Muscle layer of duodenum (tissue), 2 donors: ENCODE measurements at regions not wholly inside any gene's neighbourhood (a gene's known extent, or its start where the extent isn't known, plus 50 kb on each side); places are given as distances from the start of the nearest gene placed in this dataset.

Experiments used
- H3K27ac ChIP-seq: one replicate; pipeline ENCODE4 v1.7.0; 2013; ENCODE audit warnings: mild to moderate bottlenecking, low read length
- H3K27me3 ChIP-seq: one replicate; pipeline ENCODE4 v1.7.0; 2013; ENCODE audit warnings: low read depth, mild to moderate bottlenecking, control low read depth, low read length
- H3K36me3 ChIP-seq, 2 donors: one replicate each; pipeline ENCODE4 v1.7.0; 2013; ENCODE audit warnings: low read length in 2 of 2, control low read depth in 1 of 2, mild to moderate bottlenecking in 1 of 2; ENCODE audit not compliant: insufficient read depth in 2 of 2, control insufficient read depth in 1 of 2
- H3K4me1 ChIP-seq, 2 donors: one replicate each; pipeline ENCODE4 v1.7.0; 2013; ENCODE audit warnings: low read length in 2 of 2, mild to moderate bottlenecking in 2 of 2, control low read depth in 1 of 2, moderate library complexity in 1 of 2; ENCODE audit not compliant: insufficient read depth in 2 of 2, control insufficient read depth in 1 of 2
- H3K4me3 ChIP-seq, 2 donors: one replicate each; pipeline ENCODE4 v1.7.0; 2013; ENCODE audit warnings: low read length in 2 of 2, low read depth in 1 of 2, mild to moderate bottlenecking in 1 of 2
- H3K9me3 ChIP-seq, 2 donors: one replicate each; pipeline ENCODE4 v1.7.0; 2013; ENCODE audit warnings: low read length in 2 of 2, control low read depth in 1 of 2, mild to moderate bottlenecking in 1 of 2; ENCODE audit not compliant: control insufficient read depth in 1 of 2
- donor health status: healthy.

- H3K27me3 ChIP-seq, result no peaks in the 10 kb centered on the region
- H3K27ac ChIP-seq, result no peak overlapping the region
- H3K9me3 ChIP-seq, result no peaks in the 10 kb centered on the region
- peaks cover 0 to 5% of the 10 kb centered on the region in 2 donors for H3K4me1 ChIP-seq
- no peak overlapping the region for H3K4me3 ChIP-seq
- H3K36me3 ChIP-seq, result no peaks in the 10 kb centered on the region
These were observed 222.0 kb upstream of the RAB6C start for GRCh38 chr2:129757366-129757914.

- no peaks in the 10 kb centered on the region for H3K9me3 ChIP-seq
- H3K36me3 ChIP-seq, result no peaks in the 10 kb centered on the region
- peak overlapping the region; percentile 66 to 67 for H3K4me3 ChIP-seq
- H3K27ac ChIP-seq, result no peak overlapping the region
- H3K4me1 ChIP-seq, result peaks cover 0 to 5% of the 10 kb centered on the region in 2 donors
- no peaks in the 10 kb centered on the region for H3K27me3 ChIP-seq
These were observed 221.3 kb upstream of the RAB6C start for GRCh38 chr2:129757915-129758783.

- no peaks in the 10 kb centered on the region for H3K9me3 ChIP-seq
- peaks cover 0 to 5% of the 10 kb centered on the region in 2 donors for H3K4me1 ChIP-seq
- H3K36me3 ChIP-seq, result no peaks in the 10 kb centered on the region
- H3K27me3 ChIP-seq, result no peaks in the 10 kb centered on the region
- no peak overlapping the region for H3K27ac ChIP-seq
- peak overlapping the region; percentile 66 to 67 for H3K4me3 ChIP-seq
These were observed 220.5 kb upstream of the RAB6C start for GRCh38 chr2:129758784-129759471.

GRCh38 chr2:129759472-129760010 lies 219.9 kb upstream of the RAB6C start:
- Histone ChIP-seq H3K4me3 (peak overlapping the region in 1 of 2 donors; percentile 67), H3K4me1 (peaks cover 0 to 5% of the 10 kb centered on the region in 2 donors), H3K36me3 (no peaks in the 10 kb centered on the region), H3K9me3 (no peaks in the 10 kb centered on the region), H3K27me3 (no peaks in the 10 kb centered on the region), H3K27ac (no peak overlapping the region)

- peaks cover 0 to 5% of the 10 kb centered on the region in 2 donors for H3K4me1 ChIP-seq
- no peaks in the 10 kb centered on the region for H3K36me3 ChIP-seq
- H3K4me3 ChIP-seq, result no peak overlapping the region
- no peaks in the 10 kb centered on the region for H3K27me3 ChIP-seq
- no peak overlapping the region for H3K27ac ChIP-seq
- H3K9me3 ChIP-seq, result no peaks in the 10 kb centered on the region
These were observed 218.8 kb upstream of the RAB6C start for GRCh38 chr2:129760669-129761068.

- H3K27me3 ChIP-seq, result no peaks in the 10 kb centered on the region
These were observed 217.9 kb upstream of the RAB6C start for GRCh38 chr2:129761569-129762021.

GRCh38 chr2:129762386-129763189 lies 216.9 kb upstream of the RAB6C start:
- Histone ChIP-seq H3K4me1 (peaks cover 0 to 5% of the 10 kb centered on the region in 2 donors), H3K4me3 (no peak overlapping the region), H3K27me3 (no peaks in the 10 kb centered on the region), H3K36me3 (no peaks in the 10 kb centered on the region), H3K27ac (no peak overlapping the region), H3K9me3 (no peaks in the 10 kb centered on the region)

More at GRCh38 chr2:129761569-129762021, 217.9 kb upstream of the RAB6C start:
- Histone ChIP-seq H3K4me1 (peaks cover 0 to 5% of the 10 kb centered on the region in 2 donors), H3K27ac (no peak overlapping the region), H3K4me3 (no peak overlapping the region), H3K36me3 (no peaks in the 10 kb centered on the region), H3K9me3 (no peaks in the 10 kb centered on the region)

GRCh38 chr2:129763190-129763846 lies 216.1 kb upstream of the RAB6C start:
- Histone ChIP-seq H3K27ac (no peak overlapping the region), H3K4me3 (no peak overlapping the region), H3K9me3 (no peaks in the 10 kb centered on the region), H3K4me1 (no peaks in the 10 kb centered on the region), H3K36me3 (no peaks in the 10 kb centered on the region), H3K27me3 (no peaks in the 10 kb centered on the region)

- no peaks in the 10 kb centered on the region for H3K36me3 ChIP-seq
These were observed 215.5 kb upstream of the RAB6C start for GRCh38 chr2:129763966-129764365.

More at GRCh38 chr2:129763966-129764365, 215.5 kb upstream of the RAB6C start:
- no peak overlapping the region for H3K4me3 ChIP-seq
- no peaks in the 10 kb centered on the region for H3K4me1 ChIP-seq
- no peaks in the 10 kb centered on the region for H3K9me3 ChIP-seq
- no peak overlapping the region for H3K27ac ChIP-seq
- no peaks in the 10 kb centered on the region for H3K27me3 ChIP-seq
